Epidermal melanocyte (primary cell): ENCODE measurements at regions not wholly inside any gene's neighbourhood (a gene's known extent, or its start where the extent isn't known, plus 50 kb on each side); places are given as distances from the start of the nearest gene placed in this dataset.
"Not testable (repeated sequence)": the region's sequence is repeated elsewhere in the genome, so short reads cannot be mapped to it uniquely, and the experiment has no call there.

Experiments used
- DNase-seq: peaks from one replicate; pipeline ENCODE4 v3.0.0; 2011; ENCODE audit warnings: low spot score; ENCODE audit not compliant: insufficient read length

DNA sequence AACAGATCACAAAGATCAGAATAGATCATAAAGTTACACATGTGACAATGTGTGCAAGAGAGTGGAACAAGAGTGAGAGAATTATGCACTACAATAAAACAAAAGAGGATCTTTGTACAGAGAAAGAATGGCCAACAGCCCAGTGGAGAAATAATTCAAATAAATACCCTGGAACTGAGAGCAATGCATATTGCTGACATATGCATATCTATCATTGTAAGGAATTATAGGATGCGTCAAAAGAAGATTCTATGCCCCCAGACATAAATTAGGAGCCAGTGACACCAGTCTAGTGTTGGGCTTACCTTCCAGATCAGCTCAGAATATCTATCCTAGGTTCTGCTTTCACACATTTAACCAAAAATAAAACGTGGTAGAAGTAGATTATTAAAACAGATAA is 320.1 kb upstream of the VCX start:
- DNase-seq = no peak

DNA sequence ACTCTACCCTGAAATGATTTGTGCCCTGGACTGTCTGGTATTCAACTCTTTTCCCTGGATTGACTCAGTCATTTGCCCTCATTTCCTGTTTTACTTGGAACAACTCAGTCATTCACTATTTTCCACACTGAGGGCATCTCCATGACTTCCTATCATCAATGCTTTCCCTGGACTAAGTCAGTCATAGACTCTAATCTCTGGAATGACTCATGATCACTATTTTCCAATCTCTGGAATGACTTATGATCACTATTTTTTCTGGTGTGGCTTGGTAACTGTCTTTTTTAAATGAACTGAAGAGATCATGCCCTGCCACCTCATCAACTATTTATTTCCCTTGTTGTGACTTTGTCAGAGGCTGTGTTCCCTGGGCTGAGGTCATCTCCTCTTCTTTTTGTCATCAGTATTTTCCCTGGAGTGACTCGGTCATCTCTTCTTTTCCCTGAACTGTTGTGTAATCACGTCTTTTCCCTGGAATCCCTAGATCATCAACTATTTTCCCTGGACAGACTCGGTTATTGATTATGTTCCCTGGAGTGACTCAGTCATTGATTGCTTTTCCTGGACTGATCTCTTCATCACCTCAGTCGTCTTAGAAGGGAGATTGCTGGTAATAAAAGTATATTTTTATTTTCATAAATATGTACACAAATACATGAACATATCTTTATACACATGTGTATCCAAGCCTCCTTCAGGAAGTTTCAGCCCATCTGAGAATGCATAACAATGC is 327.1 kb upstream of the VCX start:
- DNase-seq = no peak

DNA sequence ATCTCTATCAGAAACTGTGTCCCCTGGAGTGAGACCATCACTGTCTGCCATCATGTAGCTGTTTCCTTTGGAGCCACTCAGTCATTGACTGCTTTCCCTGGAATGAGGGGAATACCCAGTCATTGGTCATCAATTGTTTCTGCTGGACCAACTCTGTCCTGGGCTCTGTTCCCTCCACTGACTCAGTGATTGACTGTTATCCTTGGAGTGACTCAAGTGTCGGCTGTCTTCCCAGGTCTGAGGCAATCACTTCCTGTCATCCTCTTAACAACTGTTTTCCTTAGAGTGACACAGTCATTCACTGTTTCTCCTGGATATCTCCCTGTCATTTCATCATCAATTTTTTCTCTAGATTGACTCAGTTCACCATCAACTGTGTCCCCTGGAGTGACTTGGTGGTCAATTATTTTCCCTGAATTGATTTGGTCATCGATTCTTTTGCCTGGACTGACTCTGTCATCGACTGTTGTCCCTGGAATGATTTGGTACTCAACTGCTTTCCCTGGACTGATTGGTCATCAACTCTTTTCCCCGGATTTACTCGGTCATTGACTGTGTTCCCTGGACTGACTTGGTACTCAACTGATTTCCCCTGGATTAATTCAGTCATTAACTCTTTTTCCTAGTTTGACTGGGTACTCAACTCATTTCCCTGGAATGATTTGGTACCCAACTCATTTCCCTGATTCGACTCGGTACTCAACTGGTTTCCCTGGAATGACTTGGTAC is 327.9 kb upstream of the VCX start:
- DNase-seq = no peak

GRCh38 chrX:7512845-7513244 is 330.1 kb upstream of the VCX start:
- DNase-seq = no peak

DNA sequence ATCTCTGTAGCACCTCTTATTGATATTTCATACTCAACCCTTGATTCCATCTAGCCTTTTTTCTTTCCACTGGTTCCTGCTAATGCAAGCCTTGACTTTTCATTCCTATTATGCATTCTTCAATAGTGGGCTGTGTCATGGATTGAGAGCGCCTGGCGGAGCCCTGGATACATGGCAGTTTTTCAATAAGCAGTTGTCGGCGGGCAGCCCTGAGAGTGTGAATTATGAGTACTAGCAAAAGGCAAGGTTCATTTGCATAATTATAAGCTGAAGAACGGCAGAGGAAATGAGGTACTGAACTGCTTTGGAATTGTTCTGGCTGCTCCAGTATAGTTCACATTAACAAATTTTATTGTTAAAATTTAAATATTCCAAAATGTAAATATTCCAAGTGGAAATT is 339.7 kb upstream of the VCX start:
- no peak for DNase-seq

DNA sequence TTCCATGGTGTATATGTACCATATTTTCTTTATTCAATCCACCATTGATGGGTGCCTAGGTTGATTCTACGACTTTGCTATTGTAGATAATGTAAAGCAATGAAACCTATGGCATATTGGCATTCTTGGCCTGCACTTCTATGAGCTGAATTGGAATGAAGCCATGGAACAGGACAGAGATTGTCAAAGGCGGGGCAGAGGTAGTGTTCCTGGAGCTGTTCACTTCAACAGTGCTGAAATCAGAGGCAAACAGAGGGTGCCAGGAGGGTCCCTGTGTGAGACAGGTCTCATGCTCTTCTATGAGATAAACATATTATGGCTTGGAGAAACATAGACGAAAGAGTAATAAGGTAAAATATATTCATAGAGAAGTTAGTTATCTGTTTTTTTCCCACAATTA is 342.6 kb upstream of the VCX start:
- DNase-seq = no peak

- DNase-seq = no peak
Measured at GRCh38 chrX:7486505-7486904, 338.6 kb upstream of the PUDP start.

GRCh38 chrX:7485061-7485460 is 337.1 kb upstream of the PUDP start:
- DNase-seq = no peak

GRCh38 chrX:7480721-7481120 is 332.8 kb upstream of the PUDP start:
- no peak for DNase-seq

DNA sequence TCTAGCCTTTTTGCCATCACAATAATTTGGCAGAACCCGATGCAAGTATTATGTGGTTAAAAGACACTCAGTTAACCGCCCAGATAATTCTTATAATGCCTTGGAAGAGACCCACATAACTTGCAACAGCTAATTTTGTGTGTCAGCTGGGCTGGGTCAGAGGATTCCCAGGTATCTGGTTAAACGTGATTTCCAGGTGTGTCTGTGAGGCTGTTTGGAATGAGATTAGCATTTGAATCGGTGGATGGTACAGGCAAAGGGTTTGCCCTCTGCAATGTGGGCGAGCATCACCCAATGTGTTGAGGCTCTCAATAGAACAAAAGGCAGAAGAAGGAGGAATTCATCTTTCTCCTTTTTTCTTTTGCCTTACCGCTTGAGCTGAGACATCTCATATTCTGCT is 314.2 kb upstream of the PUDP start:
- DNase-seq = no peak

GRCh38 chrX:7461051-7461450 is 313.1 kb upstream of the PUDP start:
- not testable (repeated sequence) for DNase-seq

- no peak for DNase-seq
Measured at GRCh38 chrX:7447801-7448499, 300.0 kb upstream of the PUDP start.

DNA sequence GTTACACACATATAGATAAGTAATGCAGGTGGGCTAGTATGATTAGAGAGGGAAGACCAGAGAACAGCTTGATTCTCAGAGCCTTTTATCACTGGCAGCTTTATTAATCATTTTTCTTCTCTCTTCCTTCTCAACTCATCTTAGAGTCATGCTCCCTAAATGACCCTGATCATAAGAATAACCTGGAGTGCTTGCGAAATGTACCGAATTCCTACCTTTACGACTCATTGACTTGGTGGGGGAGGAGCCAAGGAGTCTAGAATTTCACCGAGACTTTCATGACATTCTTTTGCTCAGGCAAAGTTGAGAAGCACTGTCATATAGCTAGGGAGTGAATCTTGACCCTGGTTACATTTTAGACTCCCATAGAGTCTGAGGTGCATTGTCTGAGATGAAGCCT is 298.9 kb upstream of the PUDP start:
- no peak for DNase-seq

GRCh38 chrX:7444967-7445366 is 297.0 kb upstream of the PUDP start:
- no peak for DNase-seq

- DNase-seq = no peak
Measured at GRCh38 chrX:7441586-7441985, 293.6 kb upstream of the PUDP start.

- no peak for DNase-seq
Measured at GRCh38 chrX:7435822-7436221, 287.9 kb upstream of the PUDP start.

GRCh38 chrX:7432901-7433300 is 284.9 kb upstream of the PUDP start:
- no peak for DNase-seq

DNA sequence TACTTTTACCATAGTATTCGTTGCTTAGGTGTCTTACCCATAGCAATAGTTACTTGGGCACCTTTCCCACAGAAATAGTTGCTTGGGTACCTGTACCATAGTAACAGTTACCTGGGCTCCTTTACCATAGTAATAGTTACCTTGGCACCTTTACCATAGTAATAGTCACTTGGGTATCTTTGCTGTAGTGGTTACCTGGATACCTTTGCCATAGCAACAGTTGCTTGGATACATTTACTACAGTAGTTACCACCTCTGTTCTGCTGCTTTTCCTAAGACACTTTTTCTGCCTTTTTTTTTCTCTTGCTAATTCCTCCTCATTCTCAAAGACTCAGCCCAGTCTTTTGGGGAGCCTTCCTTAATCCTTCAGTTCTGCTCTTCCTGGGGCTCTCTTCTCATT is 272.8 kb upstream of the PUDP start:
- DNase-seq = no peak

DNA sequence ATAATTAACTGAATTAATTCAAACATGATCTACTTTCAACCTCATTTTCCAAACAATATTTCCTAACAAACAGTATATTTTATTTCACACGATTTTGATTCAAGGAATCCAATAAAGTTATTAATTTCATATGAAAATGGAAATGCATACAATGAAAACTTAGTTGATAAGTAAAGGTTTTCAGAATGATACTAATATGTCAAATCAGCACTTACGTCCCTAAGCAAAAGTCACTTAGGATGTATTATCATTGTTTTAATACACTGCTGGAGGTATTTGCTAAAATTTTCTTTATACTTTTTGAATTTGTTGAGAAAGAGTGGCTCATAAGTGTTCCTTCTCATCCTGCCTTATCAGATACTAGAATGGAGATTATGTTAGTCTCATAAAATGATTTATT is 266.8 kb upstream of the PUDP start:
- DNase-seq = no peak

DNA sequence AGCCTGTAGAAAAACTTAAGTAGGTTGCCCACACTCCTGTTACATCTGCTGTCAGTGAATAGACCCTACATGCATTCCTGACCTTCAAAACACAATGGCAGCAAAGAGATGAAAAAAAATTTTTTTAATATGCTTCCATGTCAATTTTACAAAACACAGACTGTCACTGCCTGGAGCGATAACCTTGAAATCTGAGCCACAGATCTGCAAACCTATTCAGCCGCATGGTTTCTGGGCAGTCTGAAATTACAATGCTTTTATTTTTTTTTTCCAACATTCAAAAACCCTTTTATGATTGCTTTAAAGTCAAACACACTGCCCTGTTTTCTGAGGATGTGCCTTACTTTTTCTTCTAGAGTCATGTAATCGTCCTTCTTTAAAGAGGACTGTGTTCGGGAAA is 264.9 kb upstream of the PUDP start:
- no peak for DNase-seq

- no peak for DNase-seq
Measured at GRCh38 chrX:7409866-7410265, 261.9 kb upstream of the PUDP start.

- no peak for DNase-seq
Measured at GRCh38 chrX:7399373-7399772, 251.4 kb upstream of the PUDP start.

- DNase-seq = no peak
Measured at GRCh38 chrX:7390441-7390840, 242.5 kb upstream of the PUDP start.
